Lower leg skin (tissue), 3 donors: ENCODE measurements at regions not wholly inside any gene's neighbourhood (a gene's known extent, or its start where the extent isn't known, plus 50 kb on each side); places are given as distances from the start of the nearest gene placed in this dataset.

Experiments used
- CTCF ChIP-seq, 3 donors: fragments of 450-650 bp; IDR thresholded peaks; one replicate each; pipeline ENCODE4 v1.5.1; 2016; ENCODE audit warnings: antibody characterized with exemption in 3 of 3, mild to moderate bottlenecking in 3 of 3, moderate library complexity in 2 of 3
- POLR2A ChIP-seq, 2 donors: fragments of 450-650 bp; IDR thresholded peaks; one replicate each; pipeline ENCODE4 v1.6.1; 2016 to 2017; ENCODE audit warnings: antibody characterized with exemption in 2 of 2, mild to moderate bottlenecking in 1 of 2, moderate library complexity in 1 of 2

GRCh38 chr9:94498801-94499453 lies 56.0 kb upstream of the PCAT7 start:
- TF ChIP-seq POLR2A (IDR thresholded peaks at IDR 0.05) (no peak), CTCF (IDR thresholded peaks at IDR 0.05) (no peak)
